GM12874 (cell line): ENCODE measurements at regions not wholly inside any gene's neighbourhood (a gene's known extent, or its start where the extent isn't known, plus 50 kb on each side); places are given as distances from the start of the nearest gene placed in this dataset.

Experiments used
- CTCF ChIP-seq: IDR thresholded peaks from 2 replicates; pipeline ENCODE4 v1.5.1; 2011; ENCODE audit warnings: low read depth, mild to moderate bottlenecking, control low read depth, low read length, moderate library complexity; ENCODE audit not compliant: insufficient read depth

DNA sequence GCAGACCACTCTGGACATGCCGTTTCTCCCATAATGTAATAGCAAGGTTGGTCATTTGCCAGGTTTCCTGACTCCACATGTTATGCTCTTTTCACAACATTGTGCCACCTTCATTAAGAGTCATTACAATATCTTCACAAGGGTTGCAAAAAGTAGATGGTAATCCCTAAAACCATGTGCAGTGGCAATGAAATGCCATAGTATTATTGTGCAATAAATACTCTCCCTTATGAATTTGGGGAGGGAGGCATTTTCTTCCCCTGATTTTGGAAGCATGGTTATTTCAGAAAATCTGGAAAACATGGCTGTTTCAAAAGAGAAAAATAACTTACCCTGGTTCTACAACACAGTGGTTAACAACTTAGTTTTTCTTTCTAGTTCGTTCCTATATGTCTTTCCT is 75.1 kb downstream of the BLTP1 start:
- no peak for TF ChIP-seq CTCF

DNA sequence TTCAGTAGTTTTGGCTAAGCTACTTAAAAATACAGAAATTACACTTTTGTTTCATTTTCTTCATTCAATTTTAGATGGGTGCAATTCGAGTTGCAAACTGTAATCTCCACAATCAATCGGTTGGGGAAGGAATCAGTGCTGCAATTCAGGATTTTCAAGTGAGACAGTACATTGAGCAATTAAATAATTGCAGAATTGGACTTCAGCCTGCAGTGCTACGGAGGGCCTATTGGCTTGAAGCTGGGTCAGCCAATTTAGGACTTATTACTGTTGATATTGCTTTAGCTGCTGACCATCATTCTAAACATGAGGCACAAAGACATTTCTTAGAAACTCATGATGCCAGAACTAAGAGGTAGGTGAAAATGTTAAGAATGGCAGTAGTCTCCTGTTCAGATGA is 77.7 kb downstream of the BLTP1 start:
- no peak for TF ChIP-seq CTCF

- TF ChIP-seq CTCF = no peak
Measured at GRCh38 chr4:122232633-122233032, 80.5 kb downstream of the BLTP1 start.

DNA sequence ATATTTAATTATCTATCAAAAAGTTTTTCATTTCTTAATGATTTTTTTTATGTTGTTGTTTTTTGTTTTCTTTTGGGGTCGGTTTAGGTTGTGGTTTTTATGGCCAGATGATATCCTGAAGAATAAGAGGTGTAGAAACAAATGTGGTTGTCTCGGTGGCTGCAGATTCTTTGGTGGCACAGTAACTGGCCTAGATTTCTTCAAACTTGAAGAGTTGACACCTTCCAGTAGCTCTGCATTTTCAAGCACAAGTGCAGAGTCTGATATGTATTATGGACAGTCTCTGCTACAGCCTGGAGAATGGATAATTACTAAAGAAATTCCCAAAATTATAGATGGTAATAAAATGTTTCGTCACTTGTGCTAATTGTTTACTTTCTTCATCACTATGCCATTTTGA is 82.6 kb downstream of the BLTP1 start:
- no peak for TF ChIP-seq CTCF

GRCh38 chr4:122243785-122244184 is 91.7 kb downstream of the BLTP1 start:
- TF ChIP-seq CTCF = no peak

- TF ChIP-seq CTCF = no peak
Measured at GRCh38 chr4:122244764-122245163, 92.6 kb downstream of the BLTP1 start.

DNA sequence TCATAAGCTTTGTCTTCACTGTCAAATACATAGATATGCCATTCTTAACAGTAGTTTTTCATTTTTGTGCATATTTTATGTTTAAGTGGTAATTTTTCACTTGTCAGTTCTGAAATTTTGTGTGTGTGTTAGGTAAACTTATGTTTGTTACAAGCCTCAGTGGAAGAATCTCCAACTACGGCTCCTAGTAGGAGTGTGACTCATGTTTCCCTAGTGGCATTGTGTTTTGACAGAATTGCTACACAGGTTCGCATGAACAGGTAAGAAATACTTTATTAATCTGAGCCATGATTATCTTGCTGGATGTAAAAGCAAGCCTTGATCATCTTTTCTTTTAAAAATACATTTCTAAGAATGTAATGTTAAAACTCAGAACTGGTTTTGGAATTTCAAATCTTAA is 94.4 kb downstream of the BLTP1 start:
- no peak for TF ChIP-seq CTCF

- TF ChIP-seq CTCF = no peak
Measured at GRCh38 chr4:122249357-122249756, 97.2 kb downstream of the BLTP1 start.
